Trophoblast cell (in vitro differentiated cells and primary cell): ENCODE measurements at regions not wholly inside any gene's neighbourhood (a gene's known extent, or its start where the extent isn't known, plus 50 kb on each side); places are given as distances from the start of the nearest gene placed in this dataset.

ENCODE experiments used
- DNase-seq, 2 donors: peaks; one replicate each; pipeline ENCODE4 v3.0.0-alpha.2; 2016
- H2AFZ ChIP-seq: 2 replicates; pipeline ENCODE4 v1.6.1; 2013; ENCODE audit warnings: low read length, moderate library complexity, mild to moderate bottlenecking; ENCODE audit not compliant: insufficient read depth, poor library complexity
- H2AK5ac ChIP-seq: 2 replicates; pipeline ENCODE4 v1.6.1; 2013; ENCODE audit warnings: mild to moderate bottlenecking, low read length
- H2BK120ac ChIP-seq: 2 replicates; pipeline ENCODE4 v1.6.1; 2013; ENCODE audit warnings: low read length, mild to moderate bottlenecking, moderate library complexity; ENCODE audit not compliant: insufficient read depth, poor library complexity
- H2BK12ac ChIP-seq: 2 replicates; pipeline ENCODE4 v1.6.1; 2013; ENCODE audit warnings: mild to moderate bottlenecking, low read length, moderate library complexity
- H2BK5ac ChIP-seq: 2 replicates; pipeline ENCODE4 v1.6.1; 2013; ENCODE audit warnings: low read length, low read depth, moderate library complexity, mild to moderate bottlenecking; ENCODE audit not compliant: poor library complexity
- H3K14ac ChIP-seq: 2 replicates; pipeline ENCODE4 v1.6.1; 2013; ENCODE audit warnings: mild to moderate bottlenecking, low read length
- H3K18ac ChIP-seq: 2 replicates; pipeline ENCODE4 v1.6.1; 2013; ENCODE audit warnings: mild to moderate bottlenecking, low read length
- H3K23ac ChIP-seq: 2 replicates; pipeline ENCODE4 v1.6.1; 2013; ENCODE audit warnings: low read length
- H3K27ac ChIP-seq: 2 replicates; pipeline ENCODE4 v1.5.1; 2013; ENCODE audit warnings: low read depth, mild to moderate bottlenecking, inconsistent platforms, low read length, moderate library complexity
- H3K27me3 ChIP-seq: 2 replicates; pipeline ENCODE4 v1.6.1; 2013; ENCODE audit warnings: inconsistent platforms, mild to moderate bottlenecking, low read length, moderate library complexity; ENCODE audit not compliant: insufficient read depth
- H3K36me3 ChIP-seq, 2 experiments: 1 replicate in 1 of 2; 2 replicates in 1 of 2; pipeline ENCODE4 v1.6.1; 2013; ENCODE audit warnings: low read length in 2 of 2, mild to moderate bottlenecking in 2 of 2, moderate library complexity in 1 of 2; ENCODE audit not compliant: insufficient read depth in 2 of 2, control insufficient read depth in 1 of 2
- H3K4ac ChIP-seq: 2 replicates; pipeline ENCODE4 v1.6.1; 2013; ENCODE audit warnings: low read depth, mild to moderate bottlenecking, low read length, moderate library complexity
- H3K4me1 ChIP-seq, 2 experiments: 1 replicate in 1 of 2; 2 replicates in 1 of 2; pipeline ENCODE4 v1.6.1; 2013; ENCODE audit warnings: low read length in 2 of 2, mild to moderate bottlenecking in 2 of 2, moderate library complexity in 1 of 2; ENCODE audit not compliant: insufficient read depth in 2 of 2, control insufficient read depth in 1 of 2
- H3K4me2 ChIP-seq: 2 replicates; pipeline ENCODE4 v1.6.1; 2013; ENCODE audit warnings: inconsistent platforms, mild to moderate bottlenecking, low read length, moderate library complexity
- H3K4me3 ChIP-seq: 2 replicates; pipeline ENCODE4 v1.5.1; 2013; ENCODE audit warnings: mild to moderate bottlenecking, low read depth, low read length, inconsistent platforms
- H3K79me1 ChIP-seq: one replicate; pipeline ENCODE4 v1.6.1; 2013; ENCODE audit warnings: low read length
- H3K79me2 ChIP-seq: 2 replicates; pipeline ENCODE4 v1.6.1; 2013; ENCODE audit warnings: low read length, mild to moderate bottlenecking; ENCODE audit not compliant: control insufficient read depth, insufficient read depth, poor library complexity
- H3K9ac ChIP-seq: 2 replicates; pipeline ENCODE4 v1.6.1; 2013; ENCODE audit warnings: mild to moderate bottlenecking, low read length
- H3K9me3 ChIP-seq: 2 replicates; pipeline ENCODE4 v1.6.1; 2013; ENCODE audit warnings: low read depth, mild to moderate bottlenecking, control low read depth, inconsistent platforms, low read length; ENCODE audit not compliant: insufficient read depth
- H4K12ac ChIP-seq: 2 replicates; pipeline ENCODE4 v1.6.1; 2013; ENCODE audit warnings: low read depth, mild to moderate bottlenecking, low read length, moderate library complexity
- H4K8ac ChIP-seq: 2 replicates; pipeline ENCODE4 v1.6.1; 2013; ENCODE audit warnings: low read depth, mild to moderate bottlenecking, low read length, moderate library complexity
- H4K91ac ChIP-seq: one replicate; pipeline ENCODE4 v1.6.1; 2013; ENCODE audit warnings: low read depth, mild to moderate bottlenecking, low read length, moderate library complexity
- WGBS: extraction: QIAGEN DNeasy Blood & Tissue Kit; methylation state at CpG from one replicate; pipeline ENCODE4 v1.1.7; 2013; ENCODE audit warnings: missing lambda C conversion rate; ENCODE audit not compliant: insufficient read length, insufficient coverage; ENCODE audit errors: extremely low coverage; 5-methylcytosine and 5-hydroxymethylcytosine counted together

DNA sequence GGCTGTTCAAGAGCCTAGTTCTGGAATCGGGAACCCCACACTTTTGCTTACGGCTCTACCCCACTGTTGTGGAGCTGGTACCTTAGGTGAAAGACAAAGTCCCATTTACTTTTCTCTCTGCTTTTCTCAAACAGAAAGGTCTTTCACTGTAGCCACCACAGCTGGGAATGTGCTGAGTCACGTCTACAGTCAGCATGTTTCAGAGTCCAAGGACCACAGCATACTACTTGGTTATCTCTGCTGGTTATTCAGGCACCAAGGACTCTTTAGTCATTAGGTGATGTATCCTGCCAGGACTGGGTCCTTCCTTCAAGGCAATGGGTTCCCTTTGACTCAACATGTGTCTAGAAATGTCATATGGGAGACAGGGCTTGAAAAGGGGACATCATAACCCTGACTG lies 266.8 kb upstream of the STEAP1 start:
- no peak overlapping the region for H2BK120ac ChIP-seq
- no peaks in the 10 kb centered on the region for H3K27me3 ChIP-seq
- no peaks in the 10 kb centered on the region for H3K79me1 ChIP-seq
- no CpG with 5 or more reads among the region's 3 CpGs for WGBS
- H4K12ac ChIP-seq: no peak overlapping the region
- no peak overlapping the region for H2AFZ ChIP-seq
- DNase-seq: peak in 1 of 2 donors; percentile 5
- H2AK5ac ChIP-seq: no peak overlapping the region
- no peak overlapping the region for H4K8ac ChIP-seq
- H2BK12ac ChIP-seq: no peak overlapping the region
- no peak overlapping the region for H3K23ac ChIP-seq
- H3K4me3 ChIP-seq: no peak overlapping the region
- no peak overlapping the region for H4K91ac ChIP-seq
- no peak overlapping the region for H3K4me2 ChIP-seq
- no peak overlapping the region for H3K14ac ChIP-seq
- H3K4ac ChIP-seq: no peak overlapping the region
- no peaks in the 10 kb centered on the region for H3K9me3 ChIP-seq
- H3K4me1 ChIP-seq: no peaks in the 10 kb centered on the region
- no peak overlapping the region for H3K9ac ChIP-seq
- H2BK5ac ChIP-seq: no peak overlapping the region
- no peaks in the 10 kb centered on the region for H3K36me3 ChIP-seq
- H3K79me2 ChIP-seq: no peaks in the 10 kb centered on the region
- H3K18ac ChIP-seq: no peak overlapping the region
- no peak overlapping the region for H3K27ac ChIP-seq

DNA sequence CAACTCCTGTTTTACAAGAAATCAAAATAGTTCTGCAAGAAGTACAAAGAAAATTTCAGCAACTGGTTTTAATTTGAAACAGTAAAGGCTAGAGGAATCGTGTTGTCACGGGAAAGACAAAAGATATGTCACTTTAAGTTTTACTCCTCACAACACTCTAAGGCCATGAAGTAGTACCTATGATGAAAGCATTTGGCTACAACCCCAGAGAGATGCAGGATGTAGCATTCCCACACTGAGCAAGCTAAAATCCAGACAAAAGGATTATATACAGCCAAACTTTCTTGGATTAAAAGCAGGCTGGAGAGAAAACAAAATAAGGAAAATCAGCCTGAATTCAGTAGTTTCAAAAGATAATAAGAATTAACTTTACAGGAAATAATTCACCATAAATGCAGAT lies 245.5 kb upstream of the STEAP1 start:
- Histone ChIP-seq H3K9ac (no peak overlapping the region), H3K79me2 (no peaks in the 10 kb centered on the region), H3K23ac (no peak overlapping the region), H2BK12ac (no peak overlapping the region), H2AFZ (no peak overlapping the region), H4K91ac (no peak overlapping the region), H3K18ac (no peak overlapping the region), H2BK120ac (no peak overlapping the region), H3K4ac (no peak overlapping the region), H3K27ac (no peak overlapping the region), H3K36me3 (no peaks in the 10 kb centered on the region), H2BK5ac (no peak overlapping the region), H3K27me3 (no peaks in the 10 kb centered on the region), H3K4me1 (no peaks in the 10 kb centered on the region), H3K9me3 (no peaks in the 10 kb centered on the region), H3K4me3 (no peak overlapping the region), H3K14ac (no peak overlapping the region), H3K79me1 (no peaks in the 10 kb centered on the region), H4K8ac (no peak overlapping the region), H2AK5ac (no peak overlapping the region), H3K4me2 (no peak overlapping the region), H4K12ac (no peak overlapping the region)
- WGBS: no CpG with 5 or more reads among the region's 2 CpGs
- no peak for DNase-seq

DNA sequence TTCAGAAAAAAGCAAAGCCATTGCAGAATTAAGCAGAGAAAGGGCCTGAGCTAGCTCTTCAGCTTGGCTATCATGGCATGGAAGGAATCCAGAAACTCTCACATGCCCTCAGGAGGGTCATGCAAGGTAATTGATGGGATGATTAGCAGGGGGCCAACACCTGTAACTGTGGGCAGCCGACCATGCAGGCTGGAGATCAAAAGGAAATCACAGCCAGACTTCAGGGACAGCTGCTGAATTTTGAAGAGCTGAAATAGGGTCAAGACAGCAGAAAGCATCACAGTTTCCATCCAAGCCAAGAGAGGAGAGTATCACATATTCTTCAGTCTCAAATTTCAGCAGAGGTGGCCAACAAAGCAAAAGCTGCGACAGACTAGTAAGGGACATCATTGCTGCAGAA lies 239.6 kb upstream of the STEAP1 start:
- H3K18ac ChIP-seq: no peak overlapping the region
- no CpG with 5 or more reads among the region's 2 CpGs for WGBS
- H3K4me2 ChIP-seq: no peak overlapping the region
- H3K14ac ChIP-seq: no peak overlapping the region
- no peaks in the 10 kb centered on the region for H3K9me3 ChIP-seq
- H2AK5ac ChIP-seq: no peak overlapping the region
- no peak overlapping the region for H3K4me3 ChIP-seq
- no peak overlapping the region for H3K9ac ChIP-seq
- no peak overlapping the region for H4K8ac ChIP-seq
- no peak overlapping the region for H2BK5ac ChIP-seq
- H3K79me1 ChIP-seq: no peaks in the 10 kb centered on the region
- H3K4me1 ChIP-seq: no peaks in the 10 kb centered on the region
- no peak overlapping the region for H4K91ac ChIP-seq
- H2AFZ ChIP-seq: no peak overlapping the region
- no peak overlapping the region for H4K12ac ChIP-seq
- no peak overlapping the region for H3K23ac ChIP-seq
- H2BK120ac ChIP-seq: no peak overlapping the region
- no peaks in the 10 kb centered on the region for H3K79me2 ChIP-seq
- H3K4ac ChIP-seq: no peak overlapping the region
- H2BK12ac ChIP-seq: no peak overlapping the region
- no peaks in the 10 kb centered on the region for H3K36me3 ChIP-seq
- no peak overlapping the region for H3K27ac ChIP-seq
- no peak for DNase-seq
- H3K27me3 ChIP-seq: no peaks in the 10 kb centered on the region

- no peak for DNase-seq
- no peak overlapping the region for H3K18ac ChIP-seq
- no peak overlapping the region for H2BK120ac ChIP-seq
Measured at GRCh38 chr7:89926194-89926593, 228.1 kb upstream of the STEAP1 start.

More at GRCh38 chr7:89926194-89926593, 228.1 kb upstream of the STEAP1 start:
- Histone ChIP-seq H2BK5ac (no peak overlapping the region), H2BK12ac (no peak overlapping the region), H3K14ac (no peak overlapping the region), H4K8ac (no peak overlapping the region), H3K79me1 (no peaks in the 10 kb centered on the region), H4K91ac (no peak overlapping the region), H3K4me3 (no peak overlapping the region), H3K36me3 (no peaks in the 10 kb centered on the region), H3K27ac (no peak overlapping the region), H2AFZ (no peak overlapping the region), H3K79me2 (no peaks in the 10 kb centered on the region), H3K4me2 (no peak overlapping the region), H3K23ac (no peak overlapping the region), H3K4me1 (no peaks in the 10 kb centered on the region), H3K27me3 (no peaks in the 10 kb centered on the region), H3K9ac (no peak overlapping the region), H2AK5ac (no peak overlapping the region), H4K12ac (no peak overlapping the region), H3K9me3 (no peaks in the 10 kb centered on the region), H3K4ac (no peak overlapping the region)
- WGBS: no CpG with 5 or more reads among the region's 2 CpGs
